ENCODE measurements at regions not wholly inside any gene's neighbourhood (a gene's known extent, or its start where the extent isn't known, plus 50 kb on each side); places are given as distances from the start of the nearest gene placed in this dataset.

GRCh38 chr15:95687686-95688085, 642.8 kb upstream of the NR2F2 start:
- no peak for TF ChIP-seq CTCF (IDR thresholded peaks at IDR 0.05)
- TF ChIP-seq POLR2A (IDR thresholded peaks at IDR 0.05): no peak
